ENCODE measurements at regions not wholly inside any gene's neighbourhood (a gene's known extent, or its start where the extent isn't known, plus 50 kb on each side); places are given as distances from the start of the nearest gene placed in this dataset.

GRCh38 chr20:57794600-57795341 is 85.0 kb upstream of the PMEPA1 start:
- DNase-seq = no peak

GRCh38 chr20:57794036-57794435 is 84.2 kb upstream of the PMEPA1 start:
- DNase-seq = no peak

- DNase-seq = no peak
Observed at GRCh38 chr20:57793421-57793820, 83.6 kb upstream of the PMEPA1 start.

- DNase-seq = peak in 17 of 56 donors; percentile 7 to 60 (median 31)
Observed at GRCh38 chr20:57792386-57793080, 82.7 kb upstream of the PMEPA1 start.

GRCh38 chr20:57791966-57792365 is 82.2 kb upstream of the PMEPA1 start:
- peak in 1 of 56 donors; percentile 7 for DNase-seq

GRCh38 chr20:57791178-57791962 is 81.6 kb upstream of the PMEPA1 start:
- no peak for DNase-seq

- no peak for DNase-seq
Observed at GRCh38 chr20:57790176-57790575, 80.4 kb upstream of the PMEPA1 start.

- no peak for DNase-seq
Observed at GRCh38 chr20:57788936-57789613, 79.3 kb upstream of the PMEPA1 start.

GRCh38 chr20:57787990-57788781 is 78.4 kb upstream of the PMEPA1 start:
- no peak for DNase-seq

GRCh38 chr20:57787151-57787989 is 77.6 kb upstream of the PMEPA1 start:
- DNase-seq = no peak

GRCh38 chr20:57786304-57786932 is 76.6 kb upstream of the PMEPA1 start:
- DNase-seq = no peak

GRCh38 chr20:57785720-57786119 is 75.9 kb upstream of the PMEPA1 start:
- DNase-seq = no peak

GRCh38 chr20:57785061-57785460 is 75.2 kb upstream of the PMEPA1 start:
- no peak for DNase-seq

GRCh38 chr20:57783956-57784837 is 74.4 kb upstream of the PMEPA1 start:
- DNase-seq = no peak

- DNase-seq = no peak
Observed at GRCh38 chr20:57783196-57783595, 73.4 kb upstream of the PMEPA1 start.

- no peak for DNase-seq
Observed at GRCh38 chr20:57782631-57783041, 72.8 kb upstream of the PMEPA1 start.

- no peak for DNase-seq
Observed at GRCh38 chr20:57781901-57782300, 72.1 kb upstream of the PMEPA1 start.

GRCh38 chr20:57780906-57781305 is 71.1 kb upstream of the PMEPA1 start:
- no peak for DNase-seq
